SK-N-MC (cell line): ENCODE measurements at regions not wholly inside any gene's neighbourhood (a gene's known extent, or its start where the extent isn't known, plus 50 kb on each side); places are given as distances from the start of the nearest gene placed in this dataset.

Source experiments
- DNase-seq: peaks from one replicate; pipeline ENCODE4 v3.0.0-alpha.2; 2011; ENCODE audit warnings: low read depth, low spot score
- H3K27ac ChIP-seq: fragments of 200-600 bp; sonication (generic); 2 replicates; pipeline ENCODE4 v1.5.1; 2016; ENCODE audit warnings: mixed run types
- H3K36me3 ChIP-seq: fragments of 200-600 bp; sonication (generic); 2 replicates; pipeline ENCODE4 v1.6.1; 2017; ENCODE audit warnings: antibody characterized with exemption, low read length, mixed read lengths; ENCODE audit not compliant: insufficient read depth
- H3K4me3 ChIP-seq: fragments of 200-600 bp; sonication (generic); 2 replicates; pipeline ENCODE4 v1.5.1; 2016
- H3K9ac ChIP-seq: fragments of 200-600 bp; sonication (generic); 2 replicates; pipeline ENCODE4 v1.8.0; 2017; ENCODE audit warnings: mixed run types, mixed read lengths; ENCODE audit not compliant: insufficient read length
- H3K9me3 ChIP-seq: fragments of 200-600 bp; sonication (generic); 2 replicates; pipeline ENCODE4 v1.6.1; 2017; ENCODE audit warnings: low read depth, mild to moderate bottlenecking, antibody characterized with exemption, low read length, moderate library complexity, mixed read lengths
- EZH2 ChIP-seq: fragments of 200-600 bp; sonication (generic); IDR thresholded peaks from one replicate; pipeline ENCODE4 v1.6.1; 2017; ENCODE audit warnings: antibody characterized with exemption
- FOXP2 ChIP-seq: optimal IDR thresholded peaks from 2 replicates; pipeline ENCODE3; 2011; ENCODE audit warnings: mild to moderate bottlenecking, moderate library complexity; ENCODE audit not compliant: insufficient read depth; ENCODE audit errors: extremely low read length, control extremely low read depth
- POLR2AphosphoS5 ChIP-seq: IDR thresholded peaks from 2 replicates; pipeline ENCODE4 v1.6.1; 2012; ENCODE audit warnings: mild to moderate bottlenecking, low read depth, low read length, borderline replicate concordance

GRCh38 chr2:88813612-88814011, 122.1 kb downstream of the RPIA start:
- Histone ChIP-seq H3K4me3 (no peak overlapping the region), H3K36me3 (no peaks in the 10 kb centered on the region), H3K27ac (no peak overlapping the region), H3K9ac (no peak overlapping the region), H3K9me3 (no peaks in the 10 kb centered on the region)
- TF ChIP-seq POLR2AphosphoS5 (no peak), EZH2 (no peak), FOXP2 (no peak)
- DNase-seq = no peak

GRCh38 chr2:88815282-88815681, 123.8 kb downstream of the RPIA start:
- TF ChIP-seq FOXP2 = no peak
- no peak for TF ChIP-seq POLR2AphosphoS5
- TF ChIP-seq EZH2 = no peak
- no peak overlapping the region for H3K9ac ChIP-seq
- no peak overlapping the region for H3K4me3 ChIP-seq
- no peak overlapping the region for H3K27ac ChIP-seq
- H3K36me3 ChIP-seq = no peaks in the 10 kb centered on the region
- DNase-seq = no peak
- no peaks in the 10 kb centered on the region for H3K9me3 ChIP-seq

GRCh38 chr2:88815697-88816096, 124.2 kb downstream of the RPIA start:
- no peak for DNase-seq
- TF ChIP-seq EZH2 (no peak), POLR2AphosphoS5 (no peak), FOXP2 (no peak)
- no peak overlapping the region for H3K9ac ChIP-seq
- no peaks in the 10 kb centered on the region for H3K36me3 ChIP-seq
- no peaks in the 10 kb centered on the region for H3K9me3 ChIP-seq
- H3K27ac ChIP-seq = no peak overlapping the region
- H3K4me3 ChIP-seq = no peak overlapping the region

- no peaks in the 10 kb centered on the region for H3K9me3 ChIP-seq
- no peak overlapping the region for H3K27ac ChIP-seq
- no peak for DNase-seq
- H3K4me3 ChIP-seq = no peak overlapping the region
- no peaks in the 10 kb centered on the region for H3K36me3 ChIP-seq
- no peak overlapping the region for H3K9ac ChIP-seq
- no peak for TF ChIP-seq EZH2
- TF ChIP-seq FOXP2 = no peak
- TF ChIP-seq POLR2AphosphoS5 = no peak
These were observed 126.9 kb downstream of the RPIA start for GRCh38 chr2:88818381-88818780.

GRCh38 chr2:88824951-88825350, 133.5 kb downstream of the RPIA start:
- H3K9me3 ChIP-seq = no peaks in the 10 kb centered on the region
- TF ChIP-seq EZH2 = no peak
- no peak for TF ChIP-seq FOXP2
- no peak for TF ChIP-seq POLR2AphosphoS5
- H3K9ac ChIP-seq = no peak overlapping the region
- H3K4me3 ChIP-seq = no peak overlapping the region
- DNase-seq = no peak
- no peaks in the 10 kb centered on the region for H3K36me3 ChIP-seq
- no peak overlapping the region for H3K27ac ChIP-seq

- H3K9ac ChIP-seq = no peak overlapping the region
- H3K27ac ChIP-seq = no peak overlapping the region
- TF ChIP-seq POLR2AphosphoS5 (no peak), FOXP2 (no peak)
- H3K9me3 ChIP-seq = no peaks in the 10 kb centered on the region
- H3K4me3 ChIP-seq = no peak overlapping the region
- H3K36me3 ChIP-seq = no peaks in the 10 kb centered on the region
- no peak for DNase-seq
These were observed 134.9 kb downstream of the RPIA start for GRCh38 chr2:88826399-88826798.

- no peak for DNase-seq
- H3K9me3 ChIP-seq = no peaks in the 10 kb centered on the region
- TF ChIP-seq FOXP2 (no peak), POLR2AphosphoS5 (no peak), EZH2 (no peak)
- H3K4me3 ChIP-seq = no peak overlapping the region
- H3K36me3 ChIP-seq = no peaks in the 10 kb centered on the region
- H3K9ac ChIP-seq = no peak overlapping the region
- no peak overlapping the region for H3K27ac ChIP-seq
These were observed 136.3 kb downstream of the RPIA start for GRCh38 chr2:88827821-88828220.

- H3K27ac ChIP-seq = no peak overlapping the region
- no peak overlapping the region for H3K4me3 ChIP-seq
- no peak for DNase-seq
- H3K9me3 ChIP-seq = no peaks in the 10 kb centered on the region
- no peak overlapping the region for H3K9ac ChIP-seq
- no peaks in the 10 kb centered on the region for H3K36me3 ChIP-seq
- TF ChIP-seq EZH2 (no peak), FOXP2 (no peak), POLR2AphosphoS5 (no peak)
These were observed 137.1 kb downstream of the RPIA start for GRCh38 chr2:88828397-88829137.
